ENCODE measurements at regions not wholly inside any gene's neighbourhood (a gene's known extent, or its start where the extent isn't known, plus 50 kb on each side); places are given as distances from the start of the nearest gene placed in this dataset.
A peak's percentile ranks its signal among the peaks of the same experiment; 100 is the strongest.

- TF ChIP-seq ZNF7 (CRISPR knock-in tag; IDR thresholded peaks at IDR 0.05) (no peak), SMC3 (IDR thresholded peaks at IDR 0.05; ENCODE audit: low read length) (no peak), MTA1 (CRISPR knock-in tag; IDR thresholded peaks at IDR 0.05; ENCODE audit: borderline replicate concordance) (no peak), ZFY (CRISPR knock-in tag; IDR thresholded peaks at IDR 0.05) (0 out of 2 replicates have a peak, but pooled peaks have one; percentile 18), NFE2 (CRISPR knock-in tag; IDR thresholded peaks at IDR 0.05) (no peak), CHD2 (IDR thresholded peaks at IDR 0.05; ENCODE audit: low read depth, low read length) (no peak), ZNF549 (CRISPR knock-in tag; IDR thresholded peaks at IDR 0.05) (no peak), LCORL (IDR thresholded peaks at IDR 0.05) (no peak), LCORL (CRISPR knock-in tag; IDR thresholded peaks at IDR 0.05) (0 out of 2 replicates have a peak, but pooled peaks have one; percentile 33), ZNF883 (CRISPR knock-in tag; IDR thresholded peaks at IDR 0.05; ENCODE audit: not compliant biosample characterization) (no peak), SCMH1 (CRISPR knock-in tag; IDR thresholded peaks at IDR 0.05; ENCODE audit: borderline replicate concordance) (no peak), KAT7 (CRISPR knock-in tag; IDR thresholded peaks at IDR 0.05; ENCODE audit: borderline replicate concordance) (no peak), FOSL1 (CRISPR knock-in tag; IDR thresholded peaks at IDR 0.05; ENCODE audit: borderline replicate concordance) (no peak), PHF5A (CRISPR knock-in tag; IDR thresholded peaks at IDR 0.05; ENCODE audit: low read depth, unreplicated experiment) (no peak), KLF6 (CRISPR knock-in tag; IDR thresholded peaks at IDR 0.05) (no peak), GMEB1 (CRISPR knock-in tag; IDR thresholded peaks at IDR 0.05; ENCODE audit: borderline replicate concordance) (no peak), ZNF776 (CRISPR knock-in tag; IDR thresholded peaks at IDR 0.05) (no peak), THAP7 (CRISPR knock-in tag; IDR thresholded peaks at IDR 0.05) (no peak), KLF9 (CRISPR knock-in tag; IDR thresholded peaks at IDR 0.05; ENCODE audit: low read depth) (no peak), ZNF709 (CRISPR knock-in tag; IDR thresholded peaks at IDR 0.05) (no peak), GABPA (IDR thresholded peaks at IDR 0.05; ENCODE audit: low read depth, low read length) (no peak), GABPA (CRISPR knock-in tag; IDR thresholded peaks at IDR 0.05; ENCODE audit: low read depth) (no peak), ZNF121 (CRISPR knock-in tag; IDR thresholded peaks at IDR 0.05) (peak; percentile 97)
- TF ChIP-seq, protein P1, sequence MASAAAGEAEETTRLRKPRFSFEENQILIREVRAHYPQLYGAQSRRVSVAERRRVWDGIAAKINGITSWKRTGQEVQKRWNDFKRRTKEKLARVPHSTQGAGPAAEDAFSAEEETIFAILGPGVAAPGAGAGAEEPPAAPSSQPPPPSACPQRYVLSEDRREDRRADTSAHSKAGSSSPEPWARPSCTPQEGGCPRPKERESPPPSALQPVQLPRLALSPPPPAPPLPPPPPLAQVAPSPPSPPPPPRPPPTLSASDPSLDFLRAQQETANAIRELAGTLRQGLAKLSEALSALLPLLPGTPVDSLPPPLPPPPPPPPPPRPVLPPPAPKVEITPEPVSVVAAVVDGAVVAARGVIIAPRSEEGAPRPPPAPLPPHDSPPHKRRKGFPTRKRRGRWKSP (CRISPR knock-in tag; IDR thresholded peaks at IDR 0.05) = peak; percentile 33; the same call in 1 of the 2 replicates
- TF ChIP-seq, protein P2, sequence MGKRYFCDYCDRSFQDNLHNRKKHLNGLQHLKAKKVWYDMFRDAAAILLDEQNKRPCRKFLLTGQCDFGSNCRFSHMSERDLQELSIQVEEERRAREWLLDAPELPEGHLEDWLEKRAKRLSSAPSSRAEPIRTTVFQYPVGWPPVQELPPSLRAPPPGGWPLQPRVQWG (CRISPR knock-in tag; IDR thresholded peaks at IDR 0.05; ENCODE audit: borderline replicate concordance, low read depth) = no peak
- TF ChIP-seq, protein P3, sequence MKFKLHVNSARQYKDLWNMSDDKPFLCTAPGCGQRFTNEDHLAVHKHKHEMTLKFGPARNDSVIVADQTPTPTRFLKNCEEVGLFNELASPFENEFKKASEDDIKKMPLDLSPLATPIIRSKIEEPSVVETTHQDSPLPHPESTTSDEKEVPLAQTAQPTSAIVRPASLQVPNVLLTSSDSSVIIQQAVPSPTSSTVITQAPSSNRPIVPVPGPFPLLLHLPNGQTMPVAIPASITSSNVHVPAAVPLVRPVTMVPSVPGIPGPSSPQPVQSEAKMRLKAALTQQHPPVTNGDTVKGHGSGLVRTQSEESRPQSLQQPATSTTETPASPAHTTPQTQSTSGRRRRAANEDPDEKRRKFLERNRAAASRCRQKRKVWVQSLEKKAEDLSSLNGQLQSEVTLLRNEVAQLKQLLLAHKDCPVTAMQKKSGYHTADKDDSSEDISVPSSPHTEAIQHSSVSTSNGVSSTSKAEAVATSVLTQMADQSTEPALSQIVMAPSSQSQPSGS (CRISPR knock-in tag; IDR thresholded peaks at IDR 0.05) = no peak
These were observed 127.4 kb downstream of the BARX1 start (continued) for GRCh38 chr9:93827545-93828330.

All from HepG2 (cell line).